Kidney epithelial cell (primary cell): ENCODE measurements at regions not wholly inside any gene's neighbourhood (a gene's known extent, or its start where the extent isn't known, plus 50 kb on each side); places are given as distances from the start of the nearest gene placed in this dataset.

ENCODE experiments used
- DNase-seq: peaks from one replicate; pipeline ENCODE4 v3.0.0-alpha.2; 2010; ENCODE audit warnings: low read depth
- H3K27me3 ChIP-seq: 2 replicates; pipeline ENCODE4 v1.6.0; 2011; ENCODE audit warnings: low read length; ENCODE audit not compliant: control insufficient read depth, insufficient read depth
- H3K36me3 ChIP-seq: 2 replicates; pipeline ENCODE4 v1.5.1; 2011; ENCODE audit warnings: low read length; ENCODE audit not compliant: control insufficient read depth, insufficient read depth
- H3K4me3 ChIP-seq: 2 replicates; pipeline ENCODE4 v1.5.1; 2011; ENCODE audit warnings: low read depth, mild to moderate bottlenecking, control low read depth, low read length
- CTCF ChIP-seq: IDR thresholded peaks from 2 replicates; pipeline ENCODE4 v1.5.1; 2011; ENCODE audit warnings: mild to moderate bottlenecking, moderate library complexity, low read length, control low read depth, inconsistent platforms; ENCODE audit not compliant: insufficient read depth, poor library complexity, severe bottlenecking

- no peaks in the 10 kb centered on the region for H3K36me3 ChIP-seq
- H3K27me3 ChIP-seq, result no peaks in the 10 kb centered on the region
- TF ChIP-seq CTCF, result no peak
- no peak for DNase-seq
- H3K4me3 ChIP-seq, result no peak overlapping the region
Measured at GRCh38 chr5:8767111-8767510, 778.8 kb downstream of the SEMA5A start.

GRCh38 chr5:8767746-8768145, 778.1 kb downstream of the SEMA5A start:
- no peaks in the 10 kb centered on the region for H3K27me3 ChIP-seq
- H3K4me3 ChIP-seq, result no peak overlapping the region
- H3K36me3 ChIP-seq, result no peaks in the 10 kb centered on the region
- TF ChIP-seq CTCF, result no peak
- no peak for DNase-seq

- H3K4me3 ChIP-seq, result no peak overlapping the region
- no peaks in the 10 kb centered on the region for H3K27me3 ChIP-seq
- TF ChIP-seq CTCF, result no peak
- no peak for DNase-seq
- H3K36me3 ChIP-seq, result no peaks in the 10 kb centered on the region
Measured at GRCh38 chr5:8769631-8770030, 776.2 kb downstream of the SEMA5A start.

GRCh38 chr5:8770431-8770830, 775.4 kb downstream of the SEMA5A start:
- no peak for TF ChIP-seq CTCF
- H3K4me3 ChIP-seq, result no peak overlapping the region
- no peak for DNase-seq
- H3K27me3 ChIP-seq, result no peaks in the 10 kb centered on the region
- no peaks in the 10 kb centered on the region for H3K36me3 ChIP-seq

- H3K27me3 ChIP-seq, result no peaks in the 10 kb centered on the region
- no peak for TF ChIP-seq CTCF
- peak; percentile 39 for DNase-seq
- no peak overlapping the region for H3K4me3 ChIP-seq
- H3K36me3 ChIP-seq, result no peaks in the 10 kb centered on the region
Measured at GRCh38 chr5:8773046-8773615, 772.7 kb downstream of the SEMA5A start.

GRCh38 chr5:8784692-8785091, 761.2 kb downstream of the SEMA5A start:
- TF ChIP-seq CTCF, result no peak
- Histone ChIP-seq H3K27me3 (no peaks in the 10 kb centered on the region), H3K4me3 (no peak overlapping the region), H3K36me3 (no peaks in the 10 kb centered on the region)
- DNase-seq, result no peak
